GM03348 (cell line): ENCODE measurements at regions not wholly inside any gene's neighbourhood (a gene's known extent, or its start where the extent isn't known, plus 50 kb on each side); places are given as distances from the start of the nearest gene placed in this dataset.
A peak's percentile ranks its signal among the peaks of the same experiment; 100 is the strongest.
"Not testable (repeated sequence)": the region's sequence is repeated elsewhere in the genome, so short reads cannot be mapped to it uniquely, and the experiment has no call there.

Experiments
- DNase-seq: peaks from one replicate; pipeline ENCODE4 v3.0.0; 2012; ENCODE audit warnings: low spot score

DNA sequence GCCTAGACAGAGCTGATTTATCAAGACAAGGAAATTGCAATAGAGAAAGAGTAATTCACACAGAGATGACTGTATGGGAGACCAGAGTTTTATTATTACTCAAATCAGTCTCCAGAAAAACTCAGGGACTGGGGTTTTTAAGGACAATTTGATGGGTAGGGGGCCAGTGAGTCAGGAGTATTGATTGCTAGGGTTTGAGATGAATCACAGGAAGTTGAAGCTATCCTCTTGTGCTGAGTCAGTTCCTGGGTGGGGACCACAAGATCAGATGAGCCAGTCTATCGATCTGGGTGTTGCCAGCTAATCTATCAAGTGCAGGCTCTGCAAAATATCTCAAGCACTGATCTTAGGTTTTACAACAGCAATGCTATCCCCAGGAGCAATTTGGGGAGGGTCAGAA lies 87.4 kb upstream of the TGIF2LY start:
- DNase-seq: not testable (repeated sequence)

- not testable (repeated sequence) for DNase-seq
These were observed 84.3 kb upstream of the TGIF2LY start for GRCh38 chrY:3494539-3494938.

DNA sequence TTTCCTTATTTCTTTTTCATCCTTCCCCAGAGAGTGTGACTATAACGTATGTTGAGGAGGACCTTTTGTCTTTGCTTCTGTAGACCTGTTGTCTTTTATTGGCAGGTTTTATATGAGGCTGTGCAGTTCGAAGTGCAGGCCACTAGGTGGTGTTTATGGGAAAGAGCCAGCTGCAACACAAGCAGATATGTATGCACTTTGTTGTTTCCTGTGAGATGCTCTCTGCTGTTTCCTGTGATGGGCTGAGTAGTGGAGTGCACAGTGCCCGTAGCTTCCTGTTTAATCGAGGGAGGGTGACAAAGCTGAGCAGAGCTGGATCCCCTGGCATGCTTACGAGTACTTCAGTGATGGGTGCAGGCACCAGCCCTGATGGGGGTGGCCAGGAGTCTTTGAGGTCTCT lies 51.8 kb upstream of the TGIF2LY start:
- peak; percentile 1 for DNase-seq
